WTC11 (cell line): ENCODE measurements at regions not wholly inside any gene's neighbourhood (a gene's known extent, or its start where the extent isn't known, plus 50 kb on each side); places are given as distances from the start of the nearest gene placed in this dataset.

ENCODE experiments used
- ATF3 ChIP-seq: sonication (generic); formaldehyde crosslinking; conservative IDR thresholded peaks from 2 replicates; pipeline ENCODE4 v1.8.1; 2022; ENCODE audit warnings: mild to moderate bottlenecking, missing genetic modification reagents
- CTCF ChIP-seq: fragments of 200-600 bp; IDR thresholded peaks from 2 replicates; pipeline ENCODE4 v1.8.0; 2022; ENCODE audit warnings: antibody characterized with exemption
- SMAD3 ChIP-seq: sonication (generic); formaldehyde crosslinking; IDR thresholded peaks from 2 replicates; pipeline ENCODE4 v1.8.0; 2022; ENCODE audit warnings: missing genetic modification reagents, mild to moderate bottlenecking, borderline replicate concordance

- TF ChIP-seq CTCF (no peak), ATF3 (CRISPR knock-in tag) (no peak), SMAD3 (CRISPR knock-in tag) (no peak)
Observed at GRCh38 chr4:174135530-174135929, 147.9 kb downstream of the FBXO8 start.
